HG03460 (cell line): ENCODE measurements at regions not wholly inside any gene's neighbourhood (a gene's known extent, or its start where the extent isn't known, plus 50 kb on each side); places are given as distances from the start of the nearest gene placed in this dataset.

Experiments used
- ATAC-seq: cut with Tn5 transposase; IDR thresholded peaks from one replicate; pipeline ENCODE4 v1.9.1; 2021; ENCODE audit not compliant: unreplicated experiment

GRCh38 chr18:27838225-27838624 lies 338.7 kb downstream of the CDH2 start:
- no peak for ATAC-seq

DNA sequence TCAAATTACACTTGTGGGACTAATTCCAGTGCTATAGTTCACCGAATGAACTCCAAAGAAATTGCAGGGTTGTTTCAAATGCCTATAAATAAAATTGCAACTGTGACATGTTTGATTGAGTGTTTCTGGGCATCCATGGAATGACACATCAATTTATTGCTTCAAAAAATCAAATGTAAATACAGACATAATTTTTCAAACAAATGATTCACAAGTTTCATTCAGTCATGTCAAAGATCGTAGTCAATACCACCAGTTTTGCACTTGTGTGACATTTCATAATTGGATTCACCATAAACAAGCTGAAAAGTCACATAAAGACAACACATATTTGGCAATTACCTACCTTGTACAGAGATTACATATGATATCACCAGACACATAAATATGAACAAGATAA lies 350.8 kb downstream of the CDH2 start:
- no peak for ATAC-seq

DNA sequence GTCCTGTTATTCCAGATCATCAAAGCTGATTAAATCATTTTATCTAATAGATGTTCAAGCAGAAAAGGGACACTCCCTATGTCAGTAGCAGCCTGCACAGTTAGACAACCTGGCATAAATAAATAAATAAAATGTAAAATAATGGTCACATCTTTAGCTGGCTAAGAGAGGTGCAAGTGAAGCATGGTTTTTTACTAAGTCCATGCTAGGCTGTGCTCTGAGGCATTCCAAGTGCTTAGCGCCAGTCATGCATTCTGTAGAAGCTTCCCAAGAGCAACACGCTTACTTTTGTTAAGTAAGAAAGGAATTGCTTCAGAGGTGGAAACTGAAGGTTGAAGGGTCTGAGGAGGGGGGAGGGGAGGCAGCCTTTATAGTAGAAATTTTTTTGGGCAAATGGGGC lies 351.2 kb downstream of the CDH2 start:
- ATAC-seq: no peak

- no peak for ATAC-seq
These were observed 351.9 kb downstream of the CDH2 start for GRCh38 chr18:27824841-27825681.

DNA sequence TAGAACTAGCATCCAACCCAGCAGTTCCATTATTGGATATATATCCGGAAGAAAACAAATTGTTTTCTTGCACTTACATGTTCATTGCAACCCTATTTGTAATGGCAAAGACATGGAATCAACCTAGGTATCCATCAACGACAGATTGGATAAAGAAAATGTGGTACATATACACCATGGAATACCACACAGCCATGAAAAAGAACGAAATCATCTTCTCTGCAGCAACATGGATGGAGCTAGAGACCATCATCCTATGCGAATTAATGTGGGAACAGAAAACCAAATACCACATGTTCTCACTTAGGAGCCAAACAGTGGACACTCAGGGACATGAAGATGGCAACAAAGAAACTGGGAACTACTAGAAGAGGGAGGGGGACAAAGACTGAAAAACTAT lies 352.7 kb downstream of the CDH2 start:
- no peak for ATAC-seq

DNA sequence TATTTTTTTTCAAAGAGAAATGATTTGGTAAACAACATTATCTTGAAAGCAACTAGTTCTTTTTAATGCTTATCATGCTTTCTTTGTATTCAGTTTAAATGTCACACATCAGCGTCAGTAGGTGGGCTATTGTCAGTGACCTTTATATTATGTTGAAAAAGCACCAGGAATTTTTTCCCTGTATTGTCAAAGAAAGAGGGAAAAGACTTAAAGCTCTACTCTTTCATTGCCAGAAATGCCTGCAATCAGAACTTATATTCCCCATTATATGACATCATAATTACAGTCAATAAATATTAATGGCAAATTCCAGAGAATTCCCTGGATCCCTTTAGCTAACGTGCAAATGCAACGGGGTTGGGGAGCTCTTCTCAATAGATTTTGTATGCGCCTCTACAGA lies 353.9 kb downstream of the CDH2 start:
- ATAC-seq: no peak

DNA sequence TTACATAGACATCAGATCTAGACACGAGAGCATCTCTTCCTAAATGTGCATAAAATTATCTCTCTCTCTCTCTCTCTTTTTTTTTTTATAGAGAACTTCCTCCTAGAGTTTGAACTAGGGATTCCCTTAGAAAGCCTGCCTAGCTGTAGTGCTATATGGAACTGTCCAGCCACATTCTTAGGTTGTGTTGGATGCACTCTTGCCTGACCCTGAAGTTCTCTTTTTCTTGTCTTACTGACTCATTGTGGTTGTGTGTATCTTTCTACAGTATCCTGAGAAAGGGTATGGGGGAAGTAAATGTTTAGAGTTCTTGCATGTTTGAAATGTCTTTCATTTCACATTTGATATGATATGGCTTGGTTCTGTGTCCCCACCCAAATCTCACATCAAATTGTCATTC lies 368.2 kb downstream of the CDH2 start:
- ATAC-seq: no peak

- ATAC-seq: no peak
These were observed 373.0 kb downstream of the CDH2 start for GRCh38 chr18:27803957-27804356.

DNA sequence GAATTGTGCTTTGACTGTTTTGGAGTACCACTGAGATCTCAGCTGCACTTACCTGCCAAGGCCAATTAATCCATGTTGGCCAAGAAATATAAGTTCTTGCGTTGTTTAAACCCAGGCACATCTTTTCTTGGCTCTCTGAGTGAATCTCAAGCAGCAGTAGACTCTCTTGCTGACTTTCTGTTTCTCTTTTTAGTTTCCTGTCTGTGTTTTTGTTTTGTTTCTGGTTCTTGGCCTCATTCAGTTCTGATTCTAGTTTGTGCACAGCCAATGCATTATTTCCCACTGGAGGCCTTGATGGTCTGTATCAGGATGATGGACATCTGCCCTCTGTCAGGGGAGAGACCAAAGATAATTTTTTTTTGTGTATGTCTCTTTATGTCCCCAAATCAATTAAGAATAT lies 379.4 kb downstream of the CDH2 start:
- ATAC-seq: no peak

GRCh38 chr18:27794181-27794926 lies 382.6 kb downstream of the CDH2 start:
- ATAC-seq: no peak

DNA sequence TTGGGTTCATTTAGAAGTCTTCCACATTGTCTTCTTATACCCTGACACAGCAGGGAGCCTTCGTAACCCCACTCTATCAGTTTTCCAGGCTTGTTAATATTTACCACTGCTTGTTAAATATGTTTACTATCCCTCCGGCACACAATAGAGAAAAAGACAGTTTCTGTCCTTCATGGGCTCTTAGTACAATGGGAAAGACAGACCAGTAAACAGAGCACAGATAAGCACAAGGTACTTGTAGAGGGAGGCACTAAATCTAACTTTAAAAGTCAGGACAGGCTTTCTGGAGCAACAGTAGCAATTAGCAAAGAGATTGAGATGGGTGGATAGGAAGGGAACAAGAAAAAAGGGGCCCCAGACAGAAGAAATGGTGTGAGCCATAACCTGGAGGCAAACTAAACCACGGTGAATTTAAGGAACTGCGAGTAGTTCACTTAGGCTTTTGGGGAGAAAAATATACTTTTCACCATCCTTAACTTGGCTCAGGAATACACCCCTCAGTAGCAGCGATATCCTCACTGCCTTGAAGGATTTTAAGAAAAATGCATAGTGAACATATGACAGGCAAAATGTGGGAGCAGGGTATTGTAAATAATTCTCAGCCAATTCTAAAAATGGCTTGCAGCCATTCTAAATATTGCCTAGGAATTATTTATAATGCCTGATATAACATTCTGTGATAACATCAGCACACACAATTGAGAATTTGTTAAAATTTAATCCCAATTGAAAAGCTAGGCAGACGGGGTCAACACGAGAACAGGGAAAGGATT lies 383.7 kb downstream of the CDH2 start:
- no peak for ATAC-seq

- ATAC-seq: no peak
These were observed 387.5 kb downstream of the CDH2 start for GRCh38 chr18:27789406-27789805.

GRCh38 chr18:27787547-27787946 lies 389.4 kb downstream of the CDH2 start:
- no peak for ATAC-seq

DNA sequence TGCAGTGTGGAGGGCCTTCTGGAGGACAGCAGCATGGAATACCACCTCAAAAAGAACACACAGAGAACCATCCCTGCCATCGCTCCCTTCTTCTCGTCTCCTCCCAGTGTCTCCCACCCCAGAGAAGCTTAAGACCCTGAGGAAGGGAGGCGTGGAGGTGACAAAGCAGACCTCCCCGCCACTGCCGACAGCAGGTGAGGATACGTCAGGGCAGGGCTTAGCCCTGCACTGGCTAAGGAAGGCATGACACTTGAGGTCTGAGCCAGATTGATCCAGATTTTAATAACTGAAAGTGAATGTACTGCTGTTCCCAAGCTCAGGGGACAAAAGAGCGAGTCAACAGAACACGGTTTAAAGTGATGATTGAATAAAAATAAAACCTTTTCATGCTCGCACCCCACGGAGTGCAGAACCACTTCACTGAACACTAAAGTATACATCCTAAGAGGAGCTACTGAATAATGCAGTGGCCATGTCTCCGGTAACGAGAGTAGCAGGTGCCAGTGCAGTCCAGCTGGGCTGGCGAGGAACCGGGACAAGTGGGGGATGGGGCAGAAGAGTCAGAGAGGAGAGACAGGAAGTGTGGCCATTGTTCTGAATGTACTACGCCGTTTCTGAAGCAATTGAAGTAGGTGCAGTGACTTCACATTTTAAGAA lies 391.0 kb downstream of the CDH2 start:
- no peak for ATAC-seq

GRCh38 chr18:27780061-27780745 lies 396.7 kb downstream of the CDH2 start:
- no peak for ATAC-seq

DNA sequence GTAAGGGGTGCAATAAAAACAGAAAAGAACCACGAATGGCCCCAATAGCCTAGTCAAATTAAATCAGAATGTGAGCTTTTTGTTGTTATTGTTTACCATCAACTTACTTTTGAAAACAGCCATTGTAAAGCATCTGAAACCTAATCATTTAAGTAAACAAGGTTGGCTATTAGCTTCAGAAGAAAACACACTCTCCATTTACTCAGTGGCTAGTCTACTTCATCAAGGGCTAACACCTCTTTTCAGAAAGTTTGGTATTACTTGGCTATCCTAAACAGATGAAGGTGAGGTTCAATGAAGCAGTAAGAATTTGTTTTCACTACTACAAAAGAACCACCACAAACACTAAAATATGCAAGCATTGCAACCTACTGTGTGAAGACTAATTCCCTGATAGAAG lies 398.0 kb downstream of the CDH2 start:
- ATAC-seq: no peak

DNA sequence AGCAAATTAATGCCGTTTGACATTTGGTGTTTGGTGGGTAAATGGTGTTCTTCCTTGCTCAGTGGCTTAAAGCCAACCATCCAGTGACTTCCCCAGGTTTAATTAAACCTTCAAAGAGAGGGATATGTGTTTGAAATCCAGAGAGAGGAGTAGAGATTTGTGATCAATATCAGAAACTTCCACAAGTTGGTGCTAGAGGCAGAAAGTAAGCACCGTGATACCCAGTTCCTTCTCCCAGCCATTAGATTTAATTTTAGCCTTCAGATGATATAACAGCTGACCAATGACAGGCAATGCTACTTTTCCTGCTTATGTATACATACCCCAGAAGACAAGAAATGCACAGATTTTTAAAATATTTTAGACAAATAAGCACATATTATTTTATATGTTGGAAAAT lies 398.5 kb downstream of the CDH2 start:
- no peak for ATAC-seq

DNA sequence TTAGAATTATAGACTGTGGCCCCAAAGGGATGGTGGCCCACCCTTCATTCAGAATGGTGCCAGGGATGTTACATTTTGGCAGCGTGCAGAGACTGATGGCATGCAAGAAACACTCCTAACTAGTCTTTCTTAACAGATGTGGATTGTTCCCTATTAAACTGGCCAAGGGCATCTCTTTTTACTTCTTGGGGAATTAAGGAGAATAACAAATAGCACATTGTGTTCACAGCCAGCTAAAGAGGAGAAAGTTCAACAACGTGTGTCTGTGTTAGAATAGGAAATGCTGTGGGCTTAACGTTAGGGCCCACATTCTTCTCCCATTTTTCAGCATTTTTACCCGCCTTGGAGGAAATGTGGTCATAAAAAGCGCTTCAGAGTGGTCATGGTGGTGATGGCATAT lies 404.8 kb downstream of the CDH2 start:
- no peak for ATAC-seq

DNA sequence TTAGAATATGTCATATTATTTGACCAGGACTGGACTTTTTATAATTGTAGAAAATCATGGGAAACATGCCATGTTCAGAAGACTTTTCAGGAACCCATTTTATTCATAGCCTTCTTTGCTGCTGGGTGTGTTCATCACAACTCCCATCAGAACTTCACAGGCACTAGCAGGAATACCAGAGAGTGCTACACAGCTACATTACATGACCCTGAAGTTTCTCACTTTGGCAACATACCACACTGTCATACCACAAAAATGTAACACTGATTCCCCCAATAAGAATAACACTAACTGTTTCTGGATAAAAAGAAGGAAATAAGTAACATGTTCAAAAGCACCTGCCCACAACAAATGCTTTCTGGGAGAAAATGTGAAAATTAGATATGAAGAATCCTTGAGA lies 405.4 kb downstream of the CDH2 start:
- ATAC-seq: no peak

- ATAC-seq: no peak
These were observed 407.8 kb downstream of the CDH2 start for GRCh38 chr18:27769152-27769551.

DNA sequence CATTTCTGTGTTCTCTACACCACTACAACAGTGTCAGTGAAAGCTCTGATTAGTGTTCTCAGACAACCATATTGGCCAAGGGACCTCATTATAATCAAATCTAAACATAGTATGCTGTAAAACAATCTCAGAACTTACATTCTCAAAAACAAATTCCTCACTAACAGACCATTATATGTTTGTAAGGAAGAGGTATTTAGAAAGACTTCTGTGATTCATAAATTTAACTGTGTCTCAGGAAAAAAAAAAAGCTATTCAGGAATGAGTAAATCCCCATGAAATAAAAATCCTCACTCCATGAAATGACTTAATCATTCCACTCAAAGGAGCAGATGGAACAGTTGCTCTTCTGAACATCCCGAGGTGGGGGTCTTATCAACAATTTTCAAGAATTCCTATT lies 413.0 kb downstream of the CDH2 start:
- no peak for ATAC-seq
